ENCODE measurements at regions not wholly inside any gene's neighbourhood (a gene's known extent, or its start where the extent isn't known, plus 50 kb on each side); places are given as distances from the start of the nearest gene placed in this dataset.
"Not testable (repeated sequence)": the region's sequence is repeated elsewhere in the genome, so short reads cannot be mapped to it uniquely, and the experiment has no call there.

- no peaks in the 10 kb centered on the region for H3K27me3 ChIP-seq (ENCODE audit: control insufficient read depth, insufficient read depth, low read length)
- TF ChIP-seq CTCF (IDR thresholded peaks at IDR 0.05; ENCODE audit: insufficient read depth, low read length, poor library complexity, severe bottlenecking): no peak
- no peak for DNase-seq (ENCODE audit: low read depth)
- no peak overlapping the region for H3K4me3 ChIP-seq (ENCODE audit: low read depth, low read length)
- no peaks in the 10 kb centered on the region for H3K36me3 ChIP-seq (ENCODE audit: control insufficient read depth, insufficient read depth, low read length)
These were observed 761.2 kb downstream of the TAF11L14 start for GRCh38 chr5:18395126-18396110.

- Histone ChIP-seq H3K27me3 (ENCODE audit: control insufficient read depth, insufficient read depth, low read length) (no peaks in the 10 kb centered on the region), H3K4me3 (ENCODE audit: low read depth, low read length) (no peak overlapping the region), H3K36me3 (ENCODE audit: control insufficient read depth, insufficient read depth, low read length) (no peaks in the 10 kb centered on the region)
- no peak for DNase-seq (ENCODE audit: low read depth)
- no peak for TF ChIP-seq CTCF (IDR thresholded peaks at IDR 0.05; ENCODE audit: insufficient read depth, low read length, poor library complexity, severe bottlenecking)
These were observed 763.1 kb downstream of the TAF11L14 start for GRCh38 chr5:18397371-18397770.

- TF ChIP-seq CTCF (IDR thresholded peaks at IDR 0.05; ENCODE audit: insufficient read depth, low read length, poor library complexity, severe bottlenecking): no peak
- DNase-seq (ENCODE audit: low read depth): no peak
- Histone ChIP-seq H3K27me3 (ENCODE audit: control insufficient read depth, insufficient read depth, low read length) (no peaks in the 10 kb centered on the region), H3K36me3 (ENCODE audit: control insufficient read depth, insufficient read depth, low read length) (no peaks in the 10 kb centered on the region), H3K4me3 (ENCODE audit: low read depth, low read length) (no peak overlapping the region)
These were observed 763.6 kb downstream of the TAF11L14 start for GRCh38 chr5:18397891-18398290.

GRCh38 chr5:18399461-18400327, 765.4 kb downstream of the TAF11L14 start:
- not testable (repeated sequence) for DNase-seq (ENCODE audit: low read depth); H3K27me3 ChIP-seq (ENCODE audit: control insufficient read depth, insufficient read depth, low read length); H3K4me3 ChIP-seq (ENCODE audit: low read depth, low read length); H3K36me3 ChIP-seq (ENCODE audit: control insufficient read depth, insufficient read depth, low read length)

GRCh38 chr5:18403141-18403540, 768.9 kb downstream of the TAF11L14 start:
- no peak for TF ChIP-seq CTCF (IDR thresholded peaks at IDR 0.05; ENCODE audit: insufficient read depth, low read length, poor library complexity, severe bottlenecking)
- no peak for DNase-seq (ENCODE audit: low read depth)
- Histone ChIP-seq H3K4me3 (ENCODE audit: low read depth, low read length) (no peak overlapping the region), H3K36me3 (ENCODE audit: control insufficient read depth, insufficient read depth, low read length) (no peaks in the 10 kb centered on the region), H3K27me3 (ENCODE audit: control insufficient read depth, insufficient read depth, low read length) (no peaks in the 10 kb centered on the region)

- no peak for DNase-seq (ENCODE audit: low read depth)
- no peaks in the 10 kb centered on the region for H3K27me3 ChIP-seq (ENCODE audit: control insufficient read depth, insufficient read depth, low read length)
- no peak overlapping the region for H3K4me3 ChIP-seq (ENCODE audit: low read depth, low read length)
- TF ChIP-seq CTCF (IDR thresholded peaks at IDR 0.05; ENCODE audit: insufficient read depth, low read length, poor library complexity, severe bottlenecking): no peak
- no peaks in the 10 kb centered on the region for H3K36me3 ChIP-seq (ENCODE audit: control insufficient read depth, insufficient read depth, low read length)
These were observed 769.7 kb downstream of the TAF11L14 start for GRCh38 chr5:18403941-18404438.

Measured in kidney epithelial cell (primary cell).